Neural progenitor cell (in vitro differentiated cells): ENCODE measurements at regions not wholly inside any gene's neighbourhood (a gene's known extent, or its start where the extent isn't known, plus 50 kb on each side); places are given as distances from the start of the nearest gene placed in this dataset.

ENCODE experiments used
- DNase-seq: peaks from one replicate; pipeline ENCODE4 v3.0.0-alpha.2; 2016; ENCODE audit warnings: low spot score
- H2AFZ ChIP-seq: fragments of 200-600 bp; sonication (generic); replicated peaks from 2 replicates; pipeline ENCODE4 v1.6.1; 2016; ENCODE audit warnings: antibody characterized with exemption
- H3F3A ChIP-seq: fragments of 200-600 bp; sonication (generic); 2 replicates; pipeline ENCODE4 v1.6.1; 2016; ENCODE audit warnings: antibody characterized with exemption, low read depth
- H3K27ac ChIP-seq: fragments of 200-600 bp; sonication (generic); 2 replicates; pipeline ENCODE4 v1.5.1; 2016; ENCODE audit warnings: mild to moderate bottlenecking
- H3K27me3 ChIP-seq: fragments of 200-600 bp; sonication (generic); 2 replicates; pipeline ENCODE4 v1.6.1; 2016; ENCODE audit warnings: mild to moderate bottlenecking, moderate library complexity
- H3K36me3 ChIP-seq: fragments of 200-600 bp; sonication (generic); 2 replicates; pipeline ENCODE4 v1.5.1; 2016
- H3K4me1 ChIP-seq: fragments of 200-600 bp; sonication (generic); 2 replicates; pipeline ENCODE4 v1.6.1; 2016; ENCODE audit warnings: mixed run types
- H3K4me2 ChIP-seq: fragments of 200-600 bp; sonication (generic); 2 replicates; pipeline ENCODE4 v1.6.1; 2016
- H3K4me3 ChIP-seq: fragments of 200-600 bp; sonication (generic); 2 replicates; pipeline ENCODE4 v1.5.1; 2016
- H3K79me2 ChIP-seq: fragments of 200-600 bp; sonication (generic); 2 replicates; pipeline ENCODE4 v1.6.1; 2016; ENCODE audit warnings: low read depth
- H3K9ac ChIP-seq: fragments of 200-600 bp; sonication (generic); 2 replicates; pipeline ENCODE4 v1.6.1; 2016
- H3K9me3 ChIP-seq: fragments of 200-600 bp; sonication (generic); 2 replicates; pipeline ENCODE4 v1.5.1; 2016; ENCODE audit warnings: low read depth
- H4K20me1 ChIP-seq: fragments of 200-600 bp; sonication (generic); 2 replicates; pipeline ENCODE4 v1.6.1; 2016; ENCODE audit warnings: low read depth
- H3K27ac Mint-ChIP-seq: 3 replicates; pipeline ENCODE4 v1.8.0; 2021; ENCODE audit warnings: mixed read lengths
- H3K27me3 Mint-ChIP-seq: 2 replicates; pipeline ENCODE4 v1.8.0; 2022; ENCODE audit warnings: low read depth, mild to moderate bottlenecking, inconsistent platforms, moderate library complexity, mixed read lengths; ENCODE audit not compliant: insufficient read depth
- H3K36me3 Mint-ChIP-seq: 3 replicates; pipeline ENCODE4 v1.8.0; 2021; ENCODE audit warnings: mixed read lengths
- H3K4me1 Mint-ChIP-seq: 3 replicates; pipeline ENCODE4 v1.8.0; 2021; ENCODE audit warnings: mixed read lengths
- H3K4me3 Mint-ChIP-seq: 3 replicates; pipeline ENCODE4 v1.8.0; 2021; ENCODE audit warnings: mild to moderate bottlenecking, moderate library complexity, mixed read lengths
- H3K9me3 Mint-ChIP-seq: 3 replicates; pipeline ENCODE4 v1.8.0; 2020; ENCODE audit warnings: mixed read lengths
- CTCF ChIP-seq: fragments of 200-600 bp; sonication (generic); IDR thresholded peaks from 2 replicates; pipeline ENCODE4 v1.5.1; 2017; ENCODE audit warnings: antibody characterized with exemption, mild to moderate bottlenecking
- EZH2 ChIP-seq: fragments of 200-600 bp; sonication (generic); IDR thresholded peaks from 2 replicates; pipeline ENCODE4 v1.6.1; 2017; ENCODE audit warnings: antibody characterized with exemption, mild to moderate bottlenecking, moderate library complexity
- EZH2phosphoT487 ChIP-seq: fragments of 200-600 bp; sonication (generic); IDR thresholded peaks from 2 replicates; pipeline ENCODE4 v1.6.1; 2017; ENCODE audit warnings: antibody characterized with exemption

DNA sequence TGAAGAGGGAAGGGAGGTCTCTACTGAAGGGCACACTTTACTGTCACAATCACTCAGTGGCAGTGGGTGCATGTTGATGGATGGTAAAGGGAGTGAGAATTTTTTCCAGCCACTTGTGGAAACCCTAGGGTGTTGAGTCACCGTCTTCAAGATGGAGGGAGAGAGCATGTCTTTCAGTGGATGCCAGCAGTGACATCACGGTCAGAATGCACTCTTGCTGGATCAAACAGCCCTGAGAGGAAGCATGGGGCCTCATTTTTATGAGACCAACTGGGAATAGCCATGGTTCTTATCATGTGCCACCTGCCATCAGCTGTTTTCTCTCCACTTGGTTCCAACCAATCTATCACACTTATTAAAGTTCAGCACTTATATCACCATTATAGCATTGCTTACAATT lies 182.5 kb downstream of the KCNRG start:
- H3K4me3 Mint-ChIP-seq = no peak overlapping the region
- DNase-seq = no peak
- no peaks in the 10 kb centered on the region for H3K36me3 Mint-ChIP-seq
- Histone ChIP-seq H3K79me2 (no peaks in the 10 kb centered on the region), H3K4me1 (peaks cover 4% of the 10 kb centered on the region), H3K36me3 (no peaks in the 10 kb centered on the region), H3F3A (no peaks in the 10 kb centered on the region), H4K20me1 (no peaks in the 10 kb centered on the region), H2AFZ (no peak overlapping the region), H3K9ac (no peak overlapping the region), H3K27ac (no peak overlapping the region), H3K9me3 (no peaks in the 10 kb centered on the region), H3K27me3 (no peaks in the 10 kb centered on the region), H3K4me2 (no peak overlapping the region), H3K4me3 (no peak overlapping the region)
- peaks cover 3% of the 10 kb centered on the region for H3K27me3 Mint-ChIP-seq
- H3K4me1 Mint-ChIP-seq = peaks cover 9% of the 10 kb centered on the region
- no peak overlapping the region for H3K27ac Mint-ChIP-seq
- no peaks in the 10 kb centered on the region for H3K9me3 Mint-ChIP-seq
- no peak for TF ChIP-seq EZH2
- TF ChIP-seq EZH2phosphoT487 = no peak
- no peak for TF ChIP-seq CTCF

GRCh38 chr13:50198508-50198907 lies 183.3 kb downstream of the KCNRG start:
- H3K36me3 Mint-ChIP-seq = no peaks in the 10 kb centered on the region
- peaks cover 9% of the 10 kb centered on the region for H3K4me1 Mint-ChIP-seq

DNA sequence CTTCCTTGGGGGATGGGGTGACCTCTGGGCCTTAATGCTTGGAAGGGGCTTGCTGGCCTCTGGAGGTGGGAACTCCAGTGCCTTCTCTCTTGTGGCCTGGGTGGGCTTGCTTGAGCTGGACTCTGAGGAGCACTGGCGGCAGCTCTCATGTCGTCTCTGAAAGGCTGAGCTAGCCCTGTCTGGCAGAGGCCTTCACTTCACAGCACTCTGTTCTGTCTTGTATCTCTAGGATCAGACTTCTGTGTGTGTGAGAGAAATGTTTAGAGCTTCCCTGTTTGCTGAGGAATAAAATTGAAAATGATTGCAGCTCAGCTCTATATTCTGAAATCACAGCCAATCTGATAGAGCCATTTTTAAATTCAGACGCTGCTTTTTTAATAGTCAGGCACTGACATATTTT lies 185.3 kb downstream of the KCNRG start:
- Mint-ChIP-seq H3K9me3 (no peaks in the 10 kb centered on the region), H3K4me1 (peaks cover 9% of the 10 kb centered on the region), H3K36me3 (no peaks in the 10 kb centered on the region), H3K27me3 (peaks cover 3% of the 10 kb centered on the region), H3K27ac (no peak overlapping the region), H3K4me3 (no peak overlapping the region)
- Histone ChIP-seq H3K9me3 (no peaks in the 10 kb centered on the region), H4K20me1 (no peaks in the 10 kb centered on the region), H3K4me2 (no peak overlapping the region), H3F3A (no peaks in the 10 kb centered on the region), H3K27ac (no peak overlapping the region), H3K79me2 (peaks cover 4% of the 10 kb centered on the region), H3K9ac (no peak overlapping the region), H3K4me3 (no peak overlapping the region), H3K27me3 (no peaks in the 10 kb centered on the region), H2AFZ (no peak overlapping the region), H3K36me3 (no peaks in the 10 kb centered on the region), H3K4me1 (peaks cover 6% of the 10 kb centered on the region)
- no peak for TF ChIP-seq CTCF
- TF ChIP-seq EZH2 = no peak
- TF ChIP-seq EZH2phosphoT487 = no peak
- no peak for DNase-seq

More at GRCh38 chr13:50198508-50198907, 183.3 kb downstream of the KCNRG start:
- H3K79me2 ChIP-seq = no peaks in the 10 kb centered on the region
- H2AFZ ChIP-seq = no peak overlapping the region
- no peak overlapping the region for H3K27ac ChIP-seq
- TF ChIP-seq CTCF (no peak), EZH2phosphoT487 (no peak), EZH2 (no peak)
- H3K4me2 ChIP-seq = no peak overlapping the region
- Mint-ChIP-seq H3K4me3 (no peak overlapping the region), H3K9me3 (no peaks in the 10 kb centered on the region), H3K27ac (no peak overlapping the region), H3K27me3 (peaks cover 3% of the 10 kb centered on the region)
- DNase-seq = no peak
- no peak overlapping the region for H3K4me3 ChIP-seq
- no peaks in the 10 kb centered on the region for H3F3A ChIP-seq
- H3K9me3 ChIP-seq = no peaks in the 10 kb centered on the region
- no peak overlapping the region for H3K9ac ChIP-seq
- no peaks in the 10 kb centered on the region for H3K27me3 ChIP-seq
- H4K20me1 ChIP-seq = no peaks in the 10 kb centered on the region
- H3K4me1 ChIP-seq = peaks cover 5% of the 10 kb centered on the region
- H3K36me3 ChIP-seq = no peaks in the 10 kb centered on the region

DNA sequence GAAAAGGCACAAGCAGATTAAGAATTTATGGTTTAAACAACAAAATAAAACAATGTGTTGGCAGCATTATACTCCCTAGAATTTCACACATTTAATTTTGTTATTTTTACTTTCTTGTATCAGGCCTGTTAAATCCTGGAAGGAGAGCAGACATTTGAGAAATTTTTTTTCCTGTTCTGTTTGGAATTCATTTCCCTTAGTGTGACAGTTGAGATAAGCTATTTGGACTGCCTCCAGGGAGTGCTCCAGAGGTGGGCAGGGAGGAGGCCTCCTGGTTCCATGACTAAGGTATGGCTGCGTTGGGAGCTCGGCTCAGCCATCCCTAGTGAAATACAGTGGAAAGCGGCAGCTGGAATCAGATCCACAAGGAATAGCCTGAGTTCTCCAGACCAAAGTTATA lies 185.7 kb downstream of the KCNRG start:
- H3K4me1 Mint-ChIP-seq = peaks cover 9% of the 10 kb centered on the region

More for the DNA sequence above, 185.7 kb downstream of the KCNRG start:
- H3K9ac ChIP-seq = no peak overlapping the region
- Mint-ChIP-seq H3K9me3 (no peaks in the 10 kb centered on the region), H3K4me3 (no peak overlapping the region), H3K27me3 (peaks cover 3% of the 10 kb centered on the region), H3K36me3 (no peaks in the 10 kb centered on the region), H3K27ac (no peak overlapping the region)
- no peak overlapping the region for H3K4me2 ChIP-seq
- H3K79me2 ChIP-seq = peaks cover 4% of the 10 kb centered on the region
- H3K27ac ChIP-seq = no peak overlapping the region
- no peaks in the 10 kb centered on the region for H3K36me3 ChIP-seq
- no peak overlapping the region for H2AFZ ChIP-seq
- no peak for DNase-seq
- H3K27me3 ChIP-seq = no peaks in the 10 kb centered on the region
- no peaks in the 10 kb centered on the region for H4K20me1 ChIP-seq
- TF ChIP-seq CTCF = no peak
- no peak for TF ChIP-seq EZH2phosphoT487
- TF ChIP-seq EZH2 = no peak
- H3F3A ChIP-seq = no peaks in the 10 kb centered on the region
- H3K9me3 ChIP-seq = no peaks in the 10 kb centered on the region
- H3K4me1 ChIP-seq = peaks cover 6% of the 10 kb centered on the region
- H3K4me3 ChIP-seq = no peak overlapping the region
